ENCODE measurements at regions not wholly inside any gene's neighbourhood (a gene's known extent, or its start where the extent isn't known, plus 50 kb on each side); places are given as distances from the start of the nearest gene placed in this dataset.

DNA sequence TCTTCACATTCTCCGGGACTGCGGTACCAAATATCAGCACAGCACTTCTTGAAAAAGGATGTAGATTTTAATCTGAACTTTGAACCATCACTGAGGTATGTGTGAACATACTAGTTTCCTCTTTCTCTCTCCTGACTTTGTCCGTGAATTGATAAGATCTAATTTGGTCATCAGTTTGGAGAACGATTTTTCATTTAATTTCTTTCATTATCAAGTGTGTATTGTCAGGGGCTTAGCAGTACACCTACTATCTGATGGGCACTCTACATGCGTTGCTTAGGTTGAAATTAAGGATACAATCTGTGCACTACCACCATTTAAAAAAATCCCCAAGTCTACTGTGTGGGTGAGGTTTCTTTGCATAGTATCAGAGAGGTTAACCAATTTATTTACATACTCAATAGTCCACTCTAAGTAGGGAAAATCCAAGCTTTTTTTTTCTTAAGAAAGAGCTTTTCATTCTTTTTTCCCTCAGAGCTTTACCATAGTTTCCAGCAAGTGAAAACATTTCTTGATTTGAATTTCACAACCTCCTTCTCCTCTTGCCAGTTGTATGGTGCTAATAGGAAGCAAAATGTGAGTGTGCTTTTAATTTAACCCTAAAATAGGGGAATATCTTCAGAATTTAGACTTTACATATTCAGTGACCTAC is 105.4 kb upstream of the ESR1 start:
- no peak for DNase-seq (ENCODE audit: low spot score)

DNA sequence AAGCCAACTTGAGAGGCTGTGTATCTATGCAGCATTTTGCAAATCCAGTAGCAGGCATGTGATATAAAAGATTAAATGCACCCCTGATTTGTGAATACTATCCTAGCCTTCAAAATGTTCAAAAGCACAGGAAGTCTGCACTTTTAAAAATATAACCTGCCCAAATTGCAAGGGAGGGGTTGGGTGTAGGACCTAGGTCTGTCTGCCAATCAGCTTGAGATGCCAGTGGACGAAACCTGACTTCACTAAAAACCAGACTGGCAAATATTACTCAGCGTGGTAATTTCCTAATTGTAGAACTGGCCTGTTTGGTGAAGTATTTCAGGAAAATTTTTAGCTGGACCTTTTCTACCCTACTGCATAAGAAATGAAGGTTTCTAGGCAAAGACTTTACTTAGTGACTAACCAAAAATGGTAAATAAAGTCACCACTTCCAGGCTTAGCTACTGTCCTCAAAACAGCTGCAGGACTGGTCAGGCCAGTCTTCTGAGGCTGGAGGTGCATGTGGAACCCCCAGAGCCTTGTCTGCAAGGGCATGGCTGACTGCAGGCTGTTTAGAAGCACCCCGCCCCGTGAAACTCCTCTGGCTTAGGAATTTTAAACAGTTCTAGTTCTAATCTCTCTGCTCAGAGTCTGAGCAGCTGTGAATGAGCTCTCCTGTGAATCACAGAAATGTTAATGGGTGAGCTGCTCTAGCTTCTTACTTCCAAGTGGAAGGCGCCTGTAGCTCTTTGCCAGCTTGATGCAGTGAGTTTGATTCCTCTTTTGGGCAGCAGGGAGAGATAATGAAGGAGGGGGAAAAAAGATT is 104.4 kb upstream of the ESR1 start:
- DNase-seq (ENCODE audit: low spot score) = no peak

DNA sequence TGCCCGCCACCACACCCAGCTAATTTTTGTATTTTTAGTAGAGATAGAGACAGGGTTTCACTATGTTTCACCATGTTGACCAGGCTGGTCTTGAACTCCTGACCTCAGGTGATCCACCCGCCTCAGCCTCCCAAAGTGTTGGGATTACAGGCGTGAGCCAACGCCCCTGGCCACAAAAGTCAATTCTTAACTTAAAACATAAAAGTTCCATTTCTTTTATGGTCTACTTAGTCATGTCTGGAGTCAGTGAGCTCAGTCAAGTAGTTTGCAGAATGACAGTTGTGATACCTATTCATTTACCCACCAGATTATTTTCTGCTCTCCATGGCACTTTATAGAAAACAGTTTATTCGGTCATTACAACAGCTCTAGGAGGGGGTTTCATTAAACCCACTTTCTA is 103.1 kb upstream of the ESR1 start:
- no peak for DNase-seq (ENCODE audit: low spot score)

DNA sequence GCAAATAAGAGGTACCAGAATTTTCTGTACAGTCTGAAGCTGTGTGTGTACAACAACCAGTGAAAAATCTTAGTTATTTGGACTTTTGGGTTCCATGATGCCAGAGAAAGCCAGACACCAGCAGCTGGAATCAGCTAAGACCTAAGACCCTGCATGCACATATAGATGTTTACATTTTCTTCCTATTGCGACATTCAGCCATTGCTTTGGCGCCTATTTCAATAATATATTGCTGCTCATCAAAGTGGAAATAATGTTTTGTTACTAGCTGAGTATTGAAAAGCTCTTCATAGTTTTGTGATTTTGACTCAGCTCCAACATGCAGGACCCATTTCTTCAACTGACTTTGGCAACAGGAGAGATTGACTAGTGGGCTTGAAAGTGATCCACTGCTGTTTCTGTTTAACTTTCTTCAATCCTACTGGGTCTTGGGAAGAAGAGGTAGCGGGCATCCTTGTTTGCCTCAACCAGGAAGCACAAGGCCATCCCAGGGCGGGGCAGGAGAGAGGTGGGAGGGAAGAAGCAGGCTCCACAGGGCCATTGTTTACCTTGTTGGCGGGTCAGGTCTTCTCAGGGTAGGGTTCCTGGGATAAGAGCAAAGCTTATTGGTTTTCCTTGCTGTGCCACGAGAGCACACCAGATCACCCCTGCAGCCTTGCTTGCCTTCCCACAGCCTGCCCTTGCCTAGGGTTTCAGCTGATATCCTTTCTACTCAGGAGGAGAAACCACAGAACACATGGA is 101.3 kb upstream of the ESR1 start:
- no peak for DNase-seq (ENCODE audit: low spot score)

DNA sequence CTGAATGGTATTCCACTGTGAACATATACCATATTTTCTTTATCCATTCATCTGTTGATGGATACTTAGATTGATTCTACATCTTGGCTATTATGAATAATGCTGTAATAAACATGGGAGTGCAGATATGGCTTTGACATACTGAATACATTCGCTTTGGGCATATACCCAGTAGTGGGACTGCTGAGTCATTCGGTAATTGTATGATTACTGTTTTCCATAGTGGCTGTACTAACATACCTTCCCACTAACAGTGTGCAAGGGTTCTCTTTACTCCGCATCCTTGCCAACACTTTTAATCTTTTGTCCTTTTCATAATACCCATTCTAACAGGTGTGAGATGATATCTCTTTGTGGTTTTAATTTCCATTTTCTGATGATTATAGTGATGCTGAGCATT is 98.2 kb upstream of the ESR1 start:
- DNase-seq (ENCODE audit: low spot score) = no peak

DNA sequence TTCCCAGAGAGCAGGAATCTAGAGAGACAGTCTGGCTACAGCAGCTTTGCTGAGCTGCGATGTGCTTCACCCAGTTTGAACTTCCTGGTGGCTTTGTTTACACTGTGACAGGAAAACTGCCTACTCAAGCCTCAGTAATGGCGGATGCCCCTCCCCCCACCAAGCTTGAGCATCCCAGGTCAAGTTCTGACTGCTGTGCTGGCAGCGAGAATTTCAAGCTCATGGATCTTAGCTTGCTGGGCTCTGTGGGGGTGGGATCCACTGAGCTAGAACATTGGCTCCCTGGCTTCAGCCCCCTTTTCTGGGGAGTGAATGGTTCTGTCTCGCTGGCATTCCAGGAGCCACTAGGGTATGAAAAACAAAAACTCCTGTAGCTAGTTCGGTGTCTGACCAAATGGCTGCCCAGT is 91.0 kb upstream of the ESR1 start:
- peak; percentile 10 for DNase-seq (ENCODE audit: low spot score)

DNA sequence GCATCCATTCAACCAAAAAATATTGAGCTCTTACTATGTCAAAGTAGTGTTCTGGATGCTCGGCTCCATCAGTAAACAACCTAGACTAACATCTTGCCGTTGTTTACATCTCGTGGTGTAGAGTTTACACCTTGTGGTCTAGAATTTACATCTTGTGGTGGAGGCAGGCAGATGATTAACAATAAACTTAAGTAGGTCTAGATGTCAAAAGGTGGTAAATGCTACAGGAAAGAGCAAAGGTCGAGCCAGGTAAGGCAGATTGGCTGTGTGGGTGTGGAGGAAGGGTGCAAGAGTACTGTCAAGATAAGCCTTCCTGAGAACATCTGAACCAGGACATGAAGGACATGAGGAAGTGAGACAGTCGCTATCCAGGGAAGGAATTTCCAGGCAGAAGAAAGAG is 88.4 kb upstream of the ESR1 start:
- DNase-seq (ENCODE audit: low spot score) = peak; percentile 11

DNA sequence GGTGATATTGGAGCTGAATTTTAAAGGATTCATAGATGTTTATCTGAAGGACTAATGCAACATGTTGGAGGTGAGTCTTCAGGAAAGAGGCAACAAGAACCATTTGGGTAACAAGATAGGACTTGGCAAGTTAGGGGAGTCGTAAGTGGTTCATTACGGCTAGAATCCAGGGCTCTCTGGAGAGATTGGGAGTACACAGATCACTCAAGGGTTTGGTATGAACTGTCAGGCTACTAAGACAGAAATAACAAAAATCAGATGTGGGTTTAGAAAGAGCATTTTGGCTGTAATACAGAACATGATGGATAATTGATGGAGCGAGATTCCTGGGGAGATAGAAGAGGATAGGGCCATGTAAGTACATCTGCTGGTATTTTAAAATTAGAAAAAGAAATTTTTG is 86.3 kb upstream of the ESR1 start:
- no peak for DNase-seq (ENCODE audit: low spot score)

DNA sequence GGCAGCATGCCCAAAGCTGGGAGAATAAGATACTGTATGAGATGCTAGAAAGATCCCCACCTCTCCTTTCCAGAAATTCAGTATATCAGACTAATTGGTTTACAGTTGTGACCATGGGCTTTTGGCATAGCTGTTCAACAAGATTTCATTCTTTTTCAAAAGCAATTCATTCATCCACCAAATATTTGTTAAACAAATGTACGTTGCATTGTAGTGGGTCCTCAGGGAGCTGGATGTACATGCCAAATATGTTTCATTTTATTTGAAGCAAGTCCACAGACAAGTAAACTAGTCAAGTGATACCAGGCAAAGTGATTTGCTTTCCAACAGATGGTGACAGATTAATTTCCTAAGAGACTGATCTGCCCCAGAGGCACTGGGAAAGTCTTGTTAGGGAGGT is 85.8 kb upstream of the ESR1 start:
- no peak for DNase-seq (ENCODE audit: low spot score)

DNA sequence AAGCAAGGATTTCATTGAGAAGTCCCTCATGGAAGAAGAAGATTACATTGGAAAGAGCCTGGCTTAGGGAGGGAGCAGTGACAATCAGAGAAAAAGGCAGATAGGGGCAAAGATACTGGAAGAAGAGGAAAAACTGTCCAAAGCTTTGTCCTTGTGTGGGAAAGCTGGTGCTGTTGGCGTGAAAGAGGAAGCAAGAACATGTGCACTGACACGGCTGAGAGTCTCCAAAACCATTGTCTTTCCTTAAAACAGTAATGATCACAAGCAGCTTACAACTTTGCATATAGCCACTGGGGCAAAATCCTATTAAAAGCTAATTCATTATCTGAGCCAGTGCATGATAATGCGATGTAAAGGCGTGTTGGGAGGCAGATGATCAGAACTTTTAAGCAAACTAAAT is 85.1 kb upstream of the ESR1 start:
- DNase-seq (ENCODE audit: low spot score) = no peak

DNA sequence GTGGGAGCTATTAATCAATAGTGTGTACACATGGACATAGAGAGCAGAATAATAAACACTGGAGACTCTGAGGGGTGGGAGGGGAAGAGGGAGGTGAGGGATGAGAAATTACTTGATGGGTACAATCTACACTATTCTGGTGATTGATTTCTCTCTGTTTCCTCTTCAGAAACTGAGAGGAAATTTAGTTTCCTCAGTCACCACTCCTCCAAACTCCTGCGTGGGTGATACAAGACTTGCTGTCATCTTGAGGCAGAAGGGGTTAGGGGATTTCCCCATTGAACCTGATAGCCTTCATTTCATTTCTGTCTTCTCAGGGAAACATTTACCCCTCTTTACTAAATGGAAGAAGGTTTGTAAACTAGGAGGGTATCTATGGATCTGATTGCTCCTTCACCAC is 84.3 kb upstream of the ESR1 start:
- no peak for DNase-seq (ENCODE audit: low spot score)

DNA sequence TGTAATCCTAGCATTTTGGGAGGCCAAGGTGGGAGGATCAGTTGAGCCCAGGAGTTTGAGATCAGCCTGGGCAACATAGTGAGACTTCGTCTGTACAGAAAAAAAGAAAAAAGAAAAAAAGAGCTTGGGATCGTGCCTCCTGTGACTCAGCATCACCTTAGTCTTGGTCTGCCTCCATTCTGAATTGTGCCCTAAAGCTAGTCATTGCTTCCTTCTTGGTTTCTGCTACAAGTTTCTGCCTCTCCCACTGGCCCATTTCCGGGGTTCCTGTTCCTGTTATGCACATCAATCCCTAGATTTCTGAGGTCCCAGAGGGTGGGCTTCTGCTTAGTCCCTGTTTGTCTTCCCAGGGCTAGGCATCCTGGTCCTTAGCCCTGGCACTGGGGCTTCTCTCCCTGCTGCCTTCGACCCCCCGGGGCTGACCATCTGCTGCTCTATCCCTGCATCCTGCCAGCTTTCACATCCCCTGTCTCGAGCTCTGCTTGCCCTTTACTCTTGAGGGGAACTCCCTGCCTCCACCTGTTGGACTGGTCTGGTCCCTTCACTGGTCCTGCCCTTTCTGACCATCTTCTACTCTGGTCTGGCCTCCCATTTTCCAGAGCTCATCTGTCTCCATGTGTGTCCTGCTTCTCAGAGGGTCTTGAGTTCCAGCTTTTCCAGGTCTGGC is 77.5 kb upstream of the ESR1 start:
- DNase-seq (ENCODE audit: low spot score) = no peak

DNA sequence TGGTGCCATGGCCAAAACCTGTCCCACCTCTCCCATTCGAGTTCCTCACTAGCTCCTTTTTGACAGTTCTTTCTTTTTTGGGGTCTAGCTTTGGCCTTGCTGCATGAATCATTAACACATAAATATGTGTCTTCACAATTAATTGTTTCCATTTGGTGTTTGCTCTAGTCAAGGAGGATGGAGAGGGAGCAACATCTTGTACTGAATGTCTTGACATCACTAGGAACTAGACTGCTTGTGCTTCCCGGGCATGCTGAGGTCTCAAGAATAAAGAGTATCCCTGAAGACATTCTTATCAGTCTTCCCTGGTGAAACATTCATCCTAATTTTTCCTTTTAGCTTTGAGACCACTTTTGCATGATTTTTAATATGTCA is 77.0 kb upstream of the ESR1 start:
- DNase-seq (ENCODE audit: low spot score) = no peak

DNA sequence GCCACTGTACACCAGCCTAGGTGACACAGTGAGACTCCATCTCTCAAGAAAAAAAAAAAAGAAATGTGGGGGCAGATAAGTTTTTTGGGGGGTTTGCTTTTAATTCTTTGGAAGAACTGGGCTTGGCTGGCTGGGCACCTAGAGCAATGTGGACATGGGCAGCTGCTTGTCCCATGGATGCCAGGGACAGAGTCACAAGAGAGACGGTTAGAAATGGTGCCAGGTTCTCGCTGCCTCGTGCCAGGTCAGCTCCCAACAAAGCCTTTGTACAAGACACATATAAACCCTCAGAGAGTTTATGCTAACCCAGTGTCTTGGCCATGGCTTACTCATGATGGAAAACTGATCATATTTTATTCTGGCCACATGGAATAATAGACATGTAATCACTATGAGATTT is 76.2 kb upstream of the ESR1 start:
- DNase-seq (ENCODE audit: low spot score) = no peak

DNA sequence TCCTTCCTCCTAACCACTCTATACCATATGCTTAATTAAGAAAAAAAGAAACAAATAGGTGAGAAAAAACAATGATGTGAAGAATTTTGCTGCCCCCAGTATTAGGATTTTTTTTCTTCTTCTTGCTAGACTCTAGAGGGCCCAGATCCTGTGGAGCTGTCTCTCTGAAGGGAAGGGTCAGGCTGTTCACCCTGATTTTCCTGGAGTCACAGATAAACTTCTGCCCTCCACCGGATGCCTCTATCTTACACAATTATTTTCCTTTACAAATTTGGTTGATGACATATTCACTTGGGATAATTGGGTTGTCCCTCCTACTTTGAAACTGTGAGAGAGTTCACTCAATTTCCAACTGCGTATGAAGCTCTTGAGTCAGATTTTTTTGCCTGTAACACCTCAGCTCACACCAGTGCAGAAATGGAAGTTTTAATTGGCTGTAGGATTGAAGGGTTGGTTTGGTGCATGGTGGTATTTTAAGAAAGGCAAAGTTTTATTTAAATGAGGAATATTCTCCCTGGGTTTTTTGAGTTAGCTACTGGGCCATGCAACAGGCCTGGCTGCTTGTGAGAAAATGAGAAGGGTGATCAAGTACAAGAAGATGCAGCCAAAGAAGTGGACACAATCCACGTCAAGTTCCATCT is 73.7 kb upstream of the ESR1 start:
- DNase-seq (ENCODE audit: low spot score) = no peak

DNA sequence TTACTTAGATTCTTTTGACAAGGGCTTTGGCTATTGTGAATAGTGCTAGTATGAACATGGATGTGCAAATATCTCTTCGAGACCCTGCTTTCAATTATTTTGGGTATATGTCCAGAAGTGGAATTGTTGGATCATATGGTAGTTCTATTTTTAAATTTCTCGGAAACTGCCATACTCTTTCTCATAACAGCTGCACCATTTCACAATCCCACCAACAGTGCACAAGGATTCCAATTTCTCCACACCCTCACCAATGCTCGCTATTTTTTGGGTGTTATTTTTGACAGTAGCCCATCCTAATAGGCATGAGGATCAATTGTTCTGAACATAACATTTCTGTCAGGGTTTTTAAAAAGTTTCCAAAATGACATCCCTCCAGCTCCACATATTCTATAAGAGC is 69.2 kb upstream of the ESR1 start:
- no peak for DNase-seq (ENCODE audit: low spot score)

DNA sequence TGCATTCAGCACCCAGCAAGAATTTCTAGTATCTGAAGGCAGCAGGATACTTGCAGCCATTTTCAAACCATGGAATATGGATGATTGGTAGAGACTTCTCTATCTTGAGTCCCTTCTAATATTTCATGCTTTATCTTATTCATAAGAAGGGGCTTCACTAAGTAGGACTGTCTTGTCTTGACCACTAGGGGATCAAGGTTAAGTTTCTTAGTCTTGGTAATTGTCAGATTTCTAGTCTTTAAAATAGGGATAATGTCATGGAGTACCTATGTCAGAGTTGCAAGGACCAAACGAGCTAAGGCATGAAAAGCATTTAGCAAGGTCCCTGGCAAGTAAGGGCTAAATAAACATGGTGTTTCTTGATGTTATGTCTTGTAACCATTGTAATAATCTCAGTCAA is 68.5 kb upstream of the ESR1 start:
- no peak for DNase-seq (ENCODE audit: low spot score)

DNA sequence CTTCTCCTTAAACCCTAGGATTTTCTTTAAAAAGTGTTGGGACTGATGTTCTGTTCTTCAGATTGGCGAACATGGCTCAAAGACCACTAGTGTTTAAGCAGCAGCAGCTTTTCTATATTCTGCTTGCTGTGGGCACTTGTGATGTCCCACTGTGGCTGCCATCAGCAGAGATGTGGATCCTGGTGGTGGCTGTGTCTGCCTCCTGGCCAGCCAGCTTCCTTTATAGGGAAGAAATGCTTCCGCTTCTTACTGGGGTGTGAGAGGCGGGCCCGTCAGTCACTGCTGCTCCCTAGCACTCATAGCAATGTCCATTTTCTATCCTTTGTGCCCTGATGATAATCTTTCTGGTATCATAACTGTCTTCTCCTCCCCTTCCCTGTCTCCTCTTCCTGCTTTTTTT is 66.7 kb upstream of the ESR1 start:
- no peak for DNase-seq (ENCODE audit: low spot score)

DNA sequence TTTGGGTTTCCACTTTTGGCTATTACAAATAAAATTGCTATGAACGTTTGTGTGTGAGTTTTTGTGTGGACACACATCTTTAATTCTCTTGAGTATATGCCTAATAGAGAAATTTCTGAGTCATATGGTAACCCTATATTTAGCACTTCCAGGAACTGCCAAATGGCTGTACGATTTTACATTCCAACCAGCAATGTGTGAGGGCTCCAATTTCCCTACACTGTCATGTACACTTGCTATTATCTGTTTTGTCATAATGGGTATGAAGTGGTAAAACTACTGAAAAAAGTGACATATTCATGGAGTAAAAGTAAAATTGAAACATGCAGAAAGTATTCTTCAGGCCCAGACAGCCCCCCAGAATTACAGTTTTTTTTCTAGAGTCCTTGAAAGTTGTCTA is 59.6 kb upstream of the ESR1 start:
- DNase-seq (ENCODE audit: low spot score) = no peak

DNA sequence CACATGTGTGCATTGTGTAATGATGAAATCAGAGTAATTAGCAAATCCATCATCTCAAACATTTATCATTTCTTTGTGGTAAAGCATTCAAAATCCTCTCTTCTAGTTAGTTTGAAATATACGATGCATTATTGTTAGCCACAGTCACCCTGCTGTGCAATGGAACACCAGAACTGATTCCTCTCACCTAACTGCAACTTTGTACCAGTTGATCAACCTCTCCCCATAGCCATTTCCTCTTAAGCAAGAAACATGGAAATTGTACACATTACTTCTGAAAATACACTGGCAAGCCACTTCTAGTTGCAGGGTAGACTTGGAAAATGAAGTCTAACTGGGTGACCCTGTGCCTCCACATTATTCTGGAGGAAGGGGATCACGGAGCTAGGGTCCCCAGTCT is 58.1 kb upstream of the ESR1 start:
- no peak for DNase-seq (ENCODE audit: low spot score)

DNA sequence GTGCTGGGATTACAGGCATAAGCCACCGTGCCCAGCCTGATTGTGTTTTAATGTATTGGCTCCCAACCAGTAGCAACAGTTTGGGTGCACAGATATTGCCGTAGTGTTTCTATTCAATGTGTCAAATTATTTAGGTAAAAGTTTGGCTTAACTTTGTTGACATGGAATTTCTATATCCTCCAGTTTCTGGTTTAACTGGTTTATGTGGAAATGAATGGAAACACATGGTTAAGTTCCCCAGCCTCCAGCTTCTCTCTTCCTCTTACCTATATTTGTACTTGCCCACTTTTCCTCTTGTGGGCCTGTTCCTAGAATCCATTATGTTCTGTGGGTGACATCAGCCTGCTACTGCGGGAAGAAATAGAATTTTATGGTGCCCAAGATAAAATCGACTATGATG is 53.9 kb upstream of the ESR1 start:
- DNase-seq (ENCODE audit: low spot score) = no peak

DNA sequence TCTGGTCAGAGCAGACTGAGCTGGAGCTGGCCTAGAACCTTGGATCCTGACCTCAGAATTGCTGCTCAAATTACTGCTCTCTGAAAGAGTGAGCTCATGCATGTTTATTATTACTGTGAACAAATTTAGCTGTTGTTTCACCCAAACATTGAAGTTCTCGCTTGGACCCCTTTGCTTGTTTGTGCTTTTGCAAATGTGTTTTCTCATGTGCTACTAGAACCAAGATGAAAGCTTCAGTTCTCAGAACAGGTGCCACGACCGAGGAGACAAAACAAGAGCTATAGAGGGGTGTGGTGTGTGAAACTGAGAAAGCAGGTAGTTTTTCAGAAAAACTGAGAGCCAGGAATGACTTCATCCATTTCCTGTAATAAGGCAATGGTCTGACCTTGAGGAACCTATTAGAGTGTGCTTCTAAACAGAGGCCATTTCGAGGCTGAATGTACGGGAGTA is 50.0 kb upstream of the ESR1 start:
- DNase-seq (ENCODE audit: low spot score) = no peak

Measured in H4 (cell line).